Activated T-cell treated with anti-CD3 and anti-CD28 coated beads, Interleukin-2, amount 50 U/mL, for 72 hours (primary cell): ENCODE measurements at regions not wholly inside any gene's neighbourhood (a gene's known extent, or its start where the extent isn't known, plus 50 kb on each side); places are given as distances from the start of the nearest gene placed in this dataset.

Source experiments
- ATAC-seq, 2 donors: fragments of 150-1000 bp; cut with Tn5 transposase; replicated peaks in 1 of 2; 2 replicates each; pipeline ENCODE4 v1.10.0; 2021; ENCODE audit warnings: moderate library complexity in 2 of 2, mild to moderate bottlenecking in 1 of 2
- DNase-seq, 2 donors: peaks; one replicate each; pipeline ENCODE4 v3.0.0; 2021 to 2022; ENCODE audit warnings: mixed read lengths in 1 of 2
- H3K27ac Mint-ChIP-seq: one replicate; pipeline ENCODE4 v1.8.0; 2022; ENCODE audit warnings: mild to moderate bottlenecking, moderate library complexity, mixed read lengths
- H3K27me3 Mint-ChIP-seq: one replicate; pipeline ENCODE4 v1.8.0; 2022; ENCODE audit warnings: low read depth, mixed read lengths
- H3K36me3 Mint-ChIP-seq, 2 donors: one replicate each; pipeline ENCODE4 v1.8.0; 2022; ENCODE audit warnings: mixed read lengths in 2 of 2, mild to moderate bottlenecking in 1 of 2; ENCODE audit not compliant: insufficient read depth in 2 of 2
- H3K4me1 Mint-ChIP-seq: one replicate; pipeline ENCODE4 v1.8.0; 2022; ENCODE audit warnings: low read depth, mixed read lengths
- H3K4me3 Mint-ChIP-seq, 2 donors: one replicate each; pipeline ENCODE4 v1.8.0; 2022; ENCODE audit warnings: mild to moderate bottlenecking in 2 of 2, mixed read lengths in 2 of 2, moderate library complexity in 2 of 2
- H3K9me3 Mint-ChIP-seq, 2 donors: one replicate each; pipeline ENCODE4 v1.8.0; 2022; ENCODE audit warnings: mixed read lengths in 2 of 2

- ATAC-seq (no peak), DNase-seq (no peak)
- H3K27ac Mint-ChIP-seq, result no peak overlapping the region
- H3K9me3 Mint-ChIP-seq, result peaks cover 0 to 5% of the 10 kb centered on the region in 2 donors
- no peaks in the 10 kb centered on the region for H3K27me3 Mint-ChIP-seq
- no peak overlapping the region for H3K4me3 Mint-ChIP-seq
- no peaks in the 10 kb centered on the region for H3K4me1 Mint-ChIP-seq
- peaks cover 0 to 2% of the 10 kb centered on the region in 2 donors for H3K36me3 Mint-ChIP-seq
Measured at GRCh38 chr13:22749626-22750025, 431.2 kb upstream of the SGCG start.

- H3K9me3 Mint-ChIP-seq, result peaks cover 0 to 3% of the 10 kb centered on the region in 2 donors
- ATAC-seq (no peak), DNase-seq (no peak)
- H3K4me3 Mint-ChIP-seq, result no peak overlapping the region
- H3K4me1 Mint-ChIP-seq, result no peaks in the 10 kb centered on the region
- no peak overlapping the region for H3K27ac Mint-ChIP-seq
- H3K27me3 Mint-ChIP-seq, result no peaks in the 10 kb centered on the region
- peaks cover 0 to 2% of the 10 kb centered on the region in 2 donors for H3K36me3 Mint-ChIP-seq
Measured at GRCh38 chr13:22757530-22758120, 423.2 kb upstream of the SGCG start.

GRCh38 chr13:22758245-22758644, 422.5 kb upstream of the SGCG start:
- H3K27ac Mint-ChIP-seq, result no peak overlapping the region

GRCh38 chr13:22761709-22762108, 419.1 kb upstream of the SGCG start:
- Mint-ChIP-seq H3K27me3 (no peaks in the 10 kb centered on the region), H3K9me3 (no peaks in the 10 kb centered on the region), H3K27ac (no peak overlapping the region), H3K4me3 (no peak overlapping the region), H3K4me1 (no peaks in the 10 kb centered on the region), H3K36me3 (no peaks in the 10 kb centered on the region)
- DNase-seq (no peak), ATAC-seq (no peak)

More at GRCh38 chr13:22758245-22758644, 422.5 kb upstream of the SGCG start:
- ATAC-seq (no peak), DNase-seq (no peak)
- no peaks in the 10 kb centered on the region for H3K4me1 Mint-ChIP-seq
- no peak overlapping the region for H3K4me3 Mint-ChIP-seq
- H3K9me3 Mint-ChIP-seq, result peaks cover 0 to 3% of the 10 kb centered on the region in 2 donors
- peaks cover 0 to 2% of the 10 kb centered on the region in 2 donors for H3K36me3 Mint-ChIP-seq
- H3K27me3 Mint-ChIP-seq, result no peaks in the 10 kb centered on the region

- H3K27ac Mint-ChIP-seq, result no peak overlapping the region
- H3K4me3 Mint-ChIP-seq, result no peak overlapping the region
- DNase-seq (no peak), ATAC-seq (no peak)
- no peaks in the 10 kb centered on the region for H3K27me3 Mint-ChIP-seq
- no peaks in the 10 kb centered on the region for H3K9me3 Mint-ChIP-seq
- H3K36me3 Mint-ChIP-seq, result no peaks in the 10 kb centered on the region
- H3K4me1 Mint-ChIP-seq, result no peaks in the 10 kb centered on the region
Measured at GRCh38 chr13:22765547-22765946, 415.2 kb upstream of the SGCG start.

GRCh38 chr13:22770891-22771290, 409.9 kb upstream of the SGCG start:
- Mint-ChIP-seq H3K4me3 (no peak overlapping the region), H3K36me3 (no peaks in the 10 kb centered on the region), H3K9me3 (peaks cover 0 to 3% of the 10 kb centered on the region in 2 donors), H3K4me1 (no peaks in the 10 kb centered on the region), H3K27me3 (no peaks in the 10 kb centered on the region), H3K27ac (no peak overlapping the region)
- ATAC-seq (no peak), DNase-seq (no peak)

GRCh38 chr13:22773465-22773864, 407.3 kb upstream of the SGCG start:
- no peaks in the 10 kb centered on the region for H3K4me1 Mint-ChIP-seq
- no peak overlapping the region for H3K27ac Mint-ChIP-seq
- H3K9me3 Mint-ChIP-seq, result peaks cover 0 to 3% of the 10 kb centered on the region in 2 donors
- H3K27me3 Mint-ChIP-seq, result no peaks in the 10 kb centered on the region
- no peaks in the 10 kb centered on the region for H3K36me3 Mint-ChIP-seq
- H3K4me3 Mint-ChIP-seq, result no peak overlapping the region
- ATAC-seq (no peak), DNase-seq (no peak)

GRCh38 chr13:22776394-22777186, 404.2 kb upstream of the SGCG start:
- H3K9me3 Mint-ChIP-seq, result peaks cover 0 to 3% of the 10 kb centered on the region in 2 donors
- H3K36me3 Mint-ChIP-seq, result no peaks in the 10 kb centered on the region
- no peaks in the 10 kb centered on the region for H3K27me3 Mint-ChIP-seq
- no peak for DNase-seq
- no peak overlapping the region for H3K4me3 Mint-ChIP-seq
- ATAC-seq, result no peak
- H3K27ac Mint-ChIP-seq, result no peak overlapping the region
- no peaks in the 10 kb centered on the region for H3K4me1 Mint-ChIP-seq

GRCh38 chr13:22777207-22777606, 403.6 kb upstream of the SGCG start:
- no peaks in the 10 kb centered on the region for H3K36me3 Mint-ChIP-seq
- peaks cover 0 to 3% of the 10 kb centered on the region in 2 donors for H3K9me3 Mint-ChIP-seq
- H3K4me3 Mint-ChIP-seq, result no peak overlapping the region
- H3K27ac Mint-ChIP-seq, result no peak overlapping the region
- DNase-seq, result no peak
- H3K4me1 Mint-ChIP-seq, result no peaks in the 10 kb centered on the region
- H3K27me3 Mint-ChIP-seq, result no peaks in the 10 kb centered on the region
- ATAC-seq, result no peak

GRCh38 chr13:22789027-22789593, 391.7 kb upstream of the SGCG start:
- H3K4me3 Mint-ChIP-seq, result no peak overlapping the region
- ATAC-seq (no peak), DNase-seq (no peak)
- peaks cover 0 to 2% of the 10 kb centered on the region in 2 donors for H3K9me3 Mint-ChIP-seq
- H3K27ac Mint-ChIP-seq, result no peak overlapping the region
- H3K36me3 Mint-ChIP-seq, result no peaks in the 10 kb centered on the region
- H3K4me1 Mint-ChIP-seq, result no peaks in the 10 kb centered on the region
- peaks cover 7% of the 10 kb centered on the region for H3K27me3 Mint-ChIP-seq

- H3K27me3 Mint-ChIP-seq, result peaks cover 7% of the 10 kb centered on the region
- no peak overlapping the region for H3K27ac Mint-ChIP-seq
- DNase-seq, result no peak
- peaks cover 0 to 2% of the 10 kb centered on the region in 2 donors for H3K9me3 Mint-ChIP-seq
- no peaks in the 10 kb centered on the region for H3K4me1 Mint-ChIP-seq
- ATAC-seq, result no peak
- H3K4me3 Mint-ChIP-seq, result no peak overlapping the region
- H3K36me3 Mint-ChIP-seq, result no peaks in the 10 kb centered on the region
Measured at GRCh38 chr13:22789916-22790315, 390.9 kb upstream of the SGCG start.

- Mint-ChIP-seq H3K9me3 (no peaks in the 10 kb centered on the region), H3K27me3 (peaks cover 7% of the 10 kb centered on the region), H3K4me3 (no peak overlapping the region), H3K4me1 (no peaks in the 10 kb centered on the region), H3K36me3 (no peaks in the 10 kb centered on the region), H3K27ac (no peak overlapping the region)
- ATAC-seq, result no peak
- DNase-seq, result no peak
Measured at GRCh38 chr13:22793598-22794134, 387.1 kb upstream of the SGCG start.
